A673 (cell line): ENCODE measurements at regions not wholly inside any gene's neighbourhood (a gene's known extent, or its start where the extent isn't known, plus 50 kb on each side); places are given as distances from the start of the nearest gene placed in this dataset.

Experiments used
- BruUV-seq: library from RNA; stranded (reverse); fragments of 400-500 nt; replicated peaks from 2 replicates; lab custom pipeline; 2021; lab: Mats Ljungman, UMichigan
- CTCF ChIA-PET: fragments of 300-600 bp; sonication (Branson Sonifier 250); formaldehyde crosslinking; loops from one replicate; lab custom pipeline; 2022; ENCODE audit warnings: antibody characterized with exemption; lab: Charles Lee
- POLR2A ChIA-PET: fragments of 300-600 bp; sonication (Branson Sonifier 250); formaldehyde crosslinking; loops from one replicate; lab custom pipeline; 2022; ENCODE audit warnings: antibody characterized with exemption; ENCODE audit not compliant: low non-redundant PET; lab: Charles Lee
- DNase-seq: peaks from one replicate; pipeline ENCODE4 v3.0.0-alpha.2; 2015; ENCODE audit warnings: low spot score
- H3K27ac ChIP-seq: fragments of 200-600 bp; sonication (generic); 2 replicates; pipeline ENCODE4 v1.5.1; 2016; ENCODE audit warnings: mixed run types, low read depth, mild to moderate bottlenecking, mixed read lengths, antibody characterized with exemption, low read length; ENCODE audit not compliant: poor library complexity, severe bottlenecking
- H3K27me3 ChIP-seq: fragments of 200-600 bp; sonication (generic); replicated peaks from 2 replicates; pipeline ENCODE4 v1.6.1; 2017; ENCODE audit warnings: mixed run types, low read depth, mild to moderate bottlenecking, mixed read lengths, antibody characterized with exemption, low read length; ENCODE audit not compliant: insufficient read depth, poor library complexity
- H3K36me3 ChIP-seq: fragments of 200-600 bp; sonication (generic); 2 replicates; pipeline ENCODE4 v1.6.1; 2016; ENCODE audit warnings: mixed run types, mild to moderate bottlenecking, mixed read lengths, antibody characterized with exemption, low read length; ENCODE audit not compliant: insufficient read depth, poor library complexity, severe bottlenecking
- H3K4me1 ChIP-seq: fragments of 200-600 bp; sonication (generic); 2 replicates; pipeline ENCODE4 v1.6.1; 2017; ENCODE audit warnings: mixed run types, mild to moderate bottlenecking, mixed read lengths, antibody characterized with exemption, low read length; ENCODE audit not compliant: insufficient read depth, poor library complexity, severe bottlenecking
- H3K4me3 ChIP-seq: fragments of 200-600 bp; sonication (generic); 2 replicates; pipeline ENCODE4 v1.5.1; 2016; ENCODE audit warnings: low read depth, mixed run types, mild to moderate bottlenecking, mixed read lengths, low read length; ENCODE audit not compliant: poor library complexity, severe bottlenecking
- H3K9me3 ChIP-seq: fragments of 200-600 bp; sonication (generic); 2 replicates; pipeline ENCODE4 v1.6.1; 2016; ENCODE audit warnings: mixed run types, low read depth, mild to moderate bottlenecking, mixed read lengths, antibody characterized with exemption, low read length; ENCODE audit not compliant: poor library complexity, severe bottlenecking
- EZH2 ChIP-seq: fragments of 200-600 bp; sonication (generic); IDR thresholded peaks from 2 replicates; pipeline ENCODE4 v1.6.1; 2017; ENCODE audit warnings: borderline replicate concordance, low read depth, mild to moderate bottlenecking, mixed read lengths, antibody characterized with exemption, low read length; ENCODE audit not compliant: poor library complexity, severe bottlenecking
- intact Hi-C: fragments of 100-400 bp; cut with micrococcal nuclease; formaldehyde crosslinking; loops from one replicate; pipeline ENCODE4 v1.10.0; 2022; ENCODE audit not compliant: unreplicated experiment
- TF ChIP-seq, protein P1 (sequence below): fragments of 300-800, 200-600 bp; sonication (generic); conservative IDR thresholded peaks from 2 replicates; pipeline ENCODE4 v1.5.1; 2017; ENCODE audit warnings: low read depth, mild to moderate bottlenecking, antibody characterized with exemption, low read length, moderate library complexity, mixed read lengths

DNA sequence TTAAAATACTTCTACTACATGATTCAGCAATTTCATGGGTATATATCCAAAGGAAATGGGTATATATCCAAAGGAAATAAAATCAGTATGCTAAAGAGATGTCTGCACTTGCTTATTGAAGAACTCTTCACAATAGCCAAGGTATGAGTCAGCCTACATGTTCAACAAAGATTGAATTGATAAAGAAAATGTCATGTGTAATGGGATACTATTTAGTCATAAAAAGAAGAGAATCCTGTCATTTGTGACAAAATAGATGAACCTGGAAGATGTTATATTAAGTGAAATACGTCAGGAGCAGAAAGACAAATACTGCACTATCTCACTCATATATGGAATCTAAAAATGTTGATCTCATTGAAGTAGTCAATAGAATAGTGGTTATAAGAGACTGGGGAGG lies 944.5 kb upstream of the CTNND2 start:
- Histone ChIP-seq H3K9me3 (peaks cover 21% of the 10 kb centered on the region), H3K4me3 (no peak overlapping the region), H3K27ac (no peak overlapping the region), H3K36me3 (no peaks in the 10 kb centered on the region), H3K4me1 (no peaks in the 10 kb centered on the region), H3K27me3 (no peaks in the 10 kb centered on the region)
- intact Hi-C loops: no loop called here
- POLR2A ChIA-PET: no interaction called here
- BruUV-seq: no TSS peak
- no peak for DNase-seq
- no peak for TF ChIP-seq EZH2
- TF ChIP-seq, protein P1, sequence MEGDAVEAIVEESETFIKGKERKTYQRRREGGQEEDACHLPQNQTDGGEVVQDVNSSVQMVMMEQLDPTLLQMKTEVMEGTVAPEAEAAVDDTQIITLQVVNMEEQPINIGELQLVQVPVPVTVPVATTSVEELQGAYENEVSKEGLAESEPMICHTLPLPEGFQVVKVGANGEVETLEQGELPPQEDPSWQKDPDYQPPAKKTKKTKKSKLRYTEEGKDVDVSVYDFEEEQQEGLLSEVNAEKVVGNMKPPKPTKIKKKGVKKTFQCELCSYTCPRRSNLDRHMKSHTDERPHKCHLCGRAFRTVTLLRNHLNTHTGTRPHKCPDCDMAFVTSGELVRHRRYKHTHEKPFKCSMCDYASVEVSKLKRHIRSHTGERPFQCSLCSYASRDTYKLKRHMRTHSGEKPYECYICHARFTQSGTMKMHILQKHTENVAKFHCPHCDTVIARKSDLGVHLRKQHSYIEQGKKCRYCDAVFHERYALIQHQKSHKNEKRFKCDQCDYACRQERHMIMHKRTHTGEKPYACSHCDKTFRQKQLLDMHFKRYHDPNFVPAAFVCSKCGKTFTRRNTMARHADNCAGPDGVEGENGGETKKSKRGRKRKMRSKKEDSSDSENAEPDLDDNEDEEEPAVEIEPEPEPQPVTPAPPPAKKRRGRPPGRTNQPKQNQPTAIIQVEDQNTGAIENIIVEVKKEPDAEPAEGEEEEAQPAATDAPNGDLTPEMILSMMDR: no peak
- CTCF ChIA-PET: no interaction called here

DNA sequence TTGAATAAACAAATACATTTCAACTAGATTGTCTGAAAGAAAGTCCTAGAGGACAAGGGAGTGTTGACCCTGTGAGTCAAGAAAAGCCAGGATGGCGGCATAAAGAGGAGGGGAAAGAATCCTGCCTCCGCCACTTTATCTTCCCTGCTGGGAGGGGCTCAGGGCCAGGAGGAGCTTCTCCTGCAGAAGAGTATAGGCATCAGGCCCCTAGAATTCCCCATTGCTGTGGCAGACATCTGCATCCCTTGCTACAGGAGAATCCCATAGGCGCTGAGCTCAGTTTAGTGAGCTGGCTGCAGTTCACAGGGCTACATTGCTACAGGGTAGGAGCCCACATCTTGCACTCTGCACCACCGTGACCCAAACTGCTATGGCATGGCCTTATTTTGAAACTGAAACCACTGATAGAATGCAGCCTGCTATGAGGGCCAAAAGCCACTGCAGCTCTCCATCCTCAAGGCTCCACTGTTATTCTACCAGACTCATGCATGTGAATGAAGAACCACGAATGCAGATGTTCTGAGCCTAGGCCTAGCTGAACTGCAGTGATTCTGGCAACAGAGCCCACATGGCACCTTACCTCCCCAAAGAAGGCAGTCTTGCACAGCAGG lies 941.4 kb upstream of the CTNND2 start:
- TF ChIP-seq EZH2: no peak
- TF ChIP-seq, protein P1: no peak
- no peaks in the 10 kb centered on the region for H3K27me3 ChIP-seq
- intact Hi-C loops: no loop called here
- no peak overlapping the region for H3K4me3 ChIP-seq
- no peaks in the 10 kb centered on the region for H3K4me1 ChIP-seq
- no peak overlapping the region for H3K27ac ChIP-seq
- CTCF ChIA-PET: no interaction called here
- H3K9me3 ChIP-seq: peaks cover 31% of the 10 kb centered on the region
- H3K36me3 ChIP-seq: no peaks in the 10 kb centered on the region
- no TSS peak for BruUV-seq
- POLR2A ChIA-PET: no interaction called here
- DNase-seq: no peak

DNA sequence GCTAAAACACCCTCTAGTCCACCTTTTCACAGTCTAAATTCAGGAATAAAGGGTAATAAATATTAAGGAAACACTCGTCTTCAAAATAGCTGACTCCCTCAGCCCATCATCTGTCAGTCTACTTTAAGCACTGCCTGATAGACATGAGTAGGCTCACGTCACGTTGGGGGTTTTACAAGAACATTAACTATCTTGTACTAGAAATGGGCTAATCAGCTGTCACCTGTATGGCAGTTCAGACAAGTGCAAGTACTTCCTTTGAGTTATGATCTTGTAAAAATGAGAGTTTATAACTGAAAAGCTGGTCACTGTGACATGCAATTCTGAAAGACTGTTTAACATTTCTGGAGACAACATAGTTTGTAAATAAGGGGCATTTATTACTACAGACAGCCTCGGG lies 936.7 kb upstream of the CTNND2 start:
- ChIA-PET POLR2A (no interaction called here), CTCF (no interaction called here)
- no TSS peak for BruUV-seq
- intact Hi-C loops: no loop called here
- no peak for DNase-seq
- Histone ChIP-seq H3K4me1 (no peaks in the 10 kb centered on the region), H3K4me3 (no peak overlapping the region), H3K27ac (no peak overlapping the region), H3K36me3 (no peaks in the 10 kb centered on the region), H3K9me3 (peaks cover 41% of the 10 kb centered on the region), H3K27me3 (no peaks in the 10 kb centered on the region)
- no peak for TF ChIP-seq EZH2
- TF ChIP-seq, protein P1: no peak
